MM.1S (cell line): ENCODE measurements at regions not wholly inside any gene's neighbourhood (a gene's known extent, or its start where the extent isn't known, plus 50 kb on each side); places are given as distances from the start of the nearest gene placed in this dataset.

Source experiments
- DNase-seq: peaks from one replicate; pipeline ENCODE4 v3.0.0-alpha.2; 2015
- H2AFZ ChIP-seq: fragments of 300-600 bp; sonication (generic); 2 replicates; pipeline ENCODE4 v1.6.0; 2016; ENCODE audit warnings: antibody characterized with exemption, low read length
- H3F3A ChIP-seq: fragments of 300-600 bp; sonication (generic); 2 replicates; pipeline ENCODE4 v1.6.1; 2016; ENCODE audit warnings: mild to moderate bottlenecking, antibody characterized with exemption, low read length, moderate library complexity, mixed read lengths; ENCODE audit not compliant: insufficient read depth
- H3K27ac ChIP-seq: fragments of 300-600 bp; sonication (generic); 2 replicates; pipeline ENCODE4 v1.5.1; 2016; ENCODE audit warnings: mild to moderate bottlenecking, low read length
- H3K27me3 ChIP-seq: fragments of 300-600 bp; sonication (generic); replicated peaks from 2 replicates; pipeline ENCODE4 v1.6.0; 2016; ENCODE audit warnings: low read length; ENCODE audit not compliant: insufficient read depth
- H3K36me3 ChIP-seq: fragments of 300-600 bp; sonication (generic); replicated peaks from 2 replicates; pipeline ENCODE4 v1.6.1; 2016; ENCODE audit warnings: mild to moderate bottlenecking, low read length, mixed read lengths; ENCODE audit not compliant: insufficient read depth
- H3K4me1 ChIP-seq: fragments of 300-600 bp; sonication (generic); 2 replicates; pipeline ENCODE4 v1.6.1; 2016; ENCODE audit warnings: low read length, mixed read lengths
- H3K4me2 ChIP-seq: fragments of 300-600 bp; sonication (generic); 2 replicates; pipeline ENCODE4 v1.6.0; 2016; ENCODE audit warnings: low read depth, low read length
- H3K4me3 ChIP-seq: fragments of 300-600 bp; sonication (generic); 2 replicates; pipeline ENCODE4 v1.5.1; 2016; ENCODE audit warnings: low read length, mixed read lengths
- H3K79me2 ChIP-seq: fragments of 300-600 bp; sonication (generic); 2 replicates; pipeline ENCODE4 v1.6.1; 2016; ENCODE audit warnings: mixed run types, low read length, mixed read lengths
- H3K9ac ChIP-seq: fragments of 300-600 bp; sonication (generic); 2 replicates; pipeline ENCODE4 v1.6.1; 2016; ENCODE audit warnings: low read length, mixed read lengths
- H3K9me2 ChIP-seq: fragments of 300-600 bp; sonication (generic); replicated peaks from 2 replicates; pipeline ENCODE4 v1.6.1; 2016; ENCODE audit warnings: mild to moderate bottlenecking, low read length, mixed read lengths; ENCODE audit not compliant: insufficient read depth
- H3K9me3 ChIP-seq: fragments of 300-600 bp; sonication (generic); replicated peaks from 2 replicates; pipeline ENCODE4 v1.6.1; 2016; ENCODE audit warnings: mild to moderate bottlenecking, low read length, mixed read lengths; ENCODE audit not compliant: insufficient read depth
- H4K20me1 ChIP-seq: fragments of 300-600 bp; sonication (generic); 2 replicates; pipeline ENCODE4 v1.6.1; 2016; ENCODE audit warnings: mild to moderate bottlenecking, low read length, moderate library complexity, mixed read lengths; ENCODE audit not compliant: insufficient read depth
- EZH2 ChIP-seq: fragments of 300-600 bp; sonication (generic); optimal IDR thresholded peaks from 2 replicates; pipeline ENCODE3; 2017; ENCODE audit warnings: low read depth, mild to moderate bottlenecking, antibody characterized with exemption, low read length, mixed read lengths
- EZH2phosphoT487 ChIP-seq: fragments of 300-600 bp; sonication (generic); IDR thresholded peaks from 2 replicates; pipeline ENCODE4 v1.6.1; 2018; ENCODE audit warnings: antibody characterized with exemption, low read length
- TF ChIP-seq, protein P1 (sequence below): fragments of 300-600 bp; sonication (generic); IDR thresholded peaks from 2 replicates; pipeline ENCODE4 v1.5.1; 2016; ENCODE audit warnings: antibody characterized with exemption, low read length, mixed read lengths

DNA sequence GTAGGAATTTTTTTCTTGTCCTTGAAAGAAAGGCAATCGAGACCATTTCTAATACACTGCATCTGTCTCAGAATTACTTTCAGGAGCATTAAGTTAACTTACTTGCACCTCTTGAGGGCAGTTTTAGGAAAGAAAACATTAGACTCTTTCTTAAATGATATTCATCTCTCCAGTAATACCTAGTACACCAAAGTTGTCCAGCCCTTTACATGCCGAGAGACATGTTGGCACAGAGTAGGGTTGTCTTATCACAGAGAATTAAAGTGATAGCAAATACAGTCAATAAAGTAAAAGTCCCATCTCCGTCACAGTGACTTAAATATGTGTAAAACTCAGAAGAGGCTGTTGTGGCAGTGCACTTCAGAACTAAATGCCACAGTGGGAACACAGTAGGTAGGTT lies 154.3 kb upstream of the KCNN2 start:
- H3K4me2 ChIP-seq: no peak overlapping the region
- H3K79me2 ChIP-seq: no peaks in the 10 kb centered on the region
- no peaks in the 10 kb centered on the region for H3K9me3 ChIP-seq
- no peaks in the 10 kb centered on the region for H3K4me1 ChIP-seq
- H3K9me2 ChIP-seq: no peaks in the 10 kb centered on the region
- H4K20me1 ChIP-seq: no peaks in the 10 kb centered on the region
- H3K9ac ChIP-seq: no peak overlapping the region
- no peak overlapping the region for H3K4me3 ChIP-seq
- TF ChIP-seq EZH2phosphoT487: no peak
- TF ChIP-seq EZH2: no peak
- TF ChIP-seq, protein P1, sequence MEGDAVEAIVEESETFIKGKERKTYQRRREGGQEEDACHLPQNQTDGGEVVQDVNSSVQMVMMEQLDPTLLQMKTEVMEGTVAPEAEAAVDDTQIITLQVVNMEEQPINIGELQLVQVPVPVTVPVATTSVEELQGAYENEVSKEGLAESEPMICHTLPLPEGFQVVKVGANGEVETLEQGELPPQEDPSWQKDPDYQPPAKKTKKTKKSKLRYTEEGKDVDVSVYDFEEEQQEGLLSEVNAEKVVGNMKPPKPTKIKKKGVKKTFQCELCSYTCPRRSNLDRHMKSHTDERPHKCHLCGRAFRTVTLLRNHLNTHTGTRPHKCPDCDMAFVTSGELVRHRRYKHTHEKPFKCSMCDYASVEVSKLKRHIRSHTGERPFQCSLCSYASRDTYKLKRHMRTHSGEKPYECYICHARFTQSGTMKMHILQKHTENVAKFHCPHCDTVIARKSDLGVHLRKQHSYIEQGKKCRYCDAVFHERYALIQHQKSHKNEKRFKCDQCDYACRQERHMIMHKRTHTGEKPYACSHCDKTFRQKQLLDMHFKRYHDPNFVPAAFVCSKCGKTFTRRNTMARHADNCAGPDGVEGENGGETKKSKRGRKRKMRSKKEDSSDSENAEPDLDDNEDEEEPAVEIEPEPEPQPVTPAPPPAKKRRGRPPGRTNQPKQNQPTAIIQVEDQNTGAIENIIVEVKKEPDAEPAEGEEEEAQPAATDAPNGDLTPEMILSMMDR: no peak
- no peak overlapping the region for H2AFZ ChIP-seq
- H3K36me3 ChIP-seq: no peaks in the 10 kb centered on the region
- H3K27ac ChIP-seq: no peak overlapping the region
- H3F3A ChIP-seq: no peaks in the 10 kb centered on the region
- no peaks in the 10 kb centered on the region for H3K27me3 ChIP-seq
- DNase-seq: no peak

DNA sequence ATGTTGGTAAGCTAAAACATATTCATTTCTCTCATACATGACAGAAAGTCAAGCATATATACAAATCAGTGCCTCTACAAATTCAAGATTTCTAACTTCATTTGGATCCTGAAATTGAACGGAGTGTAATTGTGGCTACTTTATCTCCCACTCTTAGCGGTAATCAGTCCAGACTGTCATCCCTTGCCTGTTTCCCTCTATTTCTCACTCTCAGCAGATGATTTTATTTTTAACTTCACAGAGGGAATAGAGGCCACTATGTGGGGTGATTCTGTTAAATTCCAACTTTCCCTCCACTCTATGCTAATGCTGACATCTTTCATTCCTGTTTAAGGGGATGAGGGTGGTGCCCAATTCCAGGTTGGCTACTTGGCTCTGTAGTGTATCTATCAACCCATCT lies 153.8 kb upstream of the KCNN2 start:
- no peak overlapping the region for H3K4me2 ChIP-seq
- H4K20me1 ChIP-seq: no peaks in the 10 kb centered on the region
- no peak for DNase-seq
- no peaks in the 10 kb centered on the region for H3K9me3 ChIP-seq
- H3F3A ChIP-seq: no peaks in the 10 kb centered on the region
- no peak overlapping the region for H2AFZ ChIP-seq
- H3K79me2 ChIP-seq: no peaks in the 10 kb centered on the region
- H3K4me1 ChIP-seq: no peaks in the 10 kb centered on the region
- TF ChIP-seq EZH2phosphoT487 (no peak), EZH2 (no peak)
- TF ChIP-seq, protein P1: no peak
- H3K27me3 ChIP-seq: no peaks in the 10 kb centered on the region
- no peak overlapping the region for H3K4me3 ChIP-seq
- no peak overlapping the region for H3K27ac ChIP-seq
- no peaks in the 10 kb centered on the region for H3K36me3 ChIP-seq
- H3K9ac ChIP-seq: no peak overlapping the region
- H3K9me2 ChIP-seq: no peaks in the 10 kb centered on the region

DNA sequence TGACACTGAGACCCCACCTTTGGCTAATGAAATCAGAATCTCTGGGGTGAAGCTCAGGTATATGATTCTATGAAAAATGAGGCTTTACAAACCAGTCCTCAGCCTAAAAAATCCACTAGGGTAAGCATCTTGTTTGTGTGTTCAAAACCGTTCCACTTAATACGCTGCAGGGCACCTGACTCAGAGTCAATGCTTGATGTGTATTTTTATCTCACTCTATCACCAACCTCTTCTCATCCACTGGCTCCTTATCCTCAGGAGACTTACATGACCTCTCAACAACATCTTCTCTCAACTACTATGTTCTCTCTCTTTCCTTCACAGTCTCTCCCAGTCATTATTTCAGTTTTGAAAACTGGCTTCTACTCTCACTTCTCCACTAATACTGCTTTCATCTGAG lies 153.3 kb upstream of the KCNN2 start:
- H3K27me3 ChIP-seq: no peaks in the 10 kb centered on the region
- no peak overlapping the region for H3K9ac ChIP-seq
- H3K36me3 ChIP-seq: no peaks in the 10 kb centered on the region
- no peaks in the 10 kb centered on the region for H3K4me1 ChIP-seq
- no peak for DNase-seq
- no peaks in the 10 kb centered on the region for H3K9me3 ChIP-seq
- TF ChIP-seq, protein P1: no peak
- H3K27ac ChIP-seq: no peak overlapping the region
- no peak overlapping the region for H2AFZ ChIP-seq
- H3K9me2 ChIP-seq: no peaks in the 10 kb centered on the region
- no peak overlapping the region for H3K4me2 ChIP-seq
- no peaks in the 10 kb centered on the region for H3K79me2 ChIP-seq
- no peak overlapping the region for H3K4me3 ChIP-seq
- H4K20me1 ChIP-seq: no peaks in the 10 kb centered on the region
- H3F3A ChIP-seq: no peaks in the 10 kb centered on the region

DNA sequence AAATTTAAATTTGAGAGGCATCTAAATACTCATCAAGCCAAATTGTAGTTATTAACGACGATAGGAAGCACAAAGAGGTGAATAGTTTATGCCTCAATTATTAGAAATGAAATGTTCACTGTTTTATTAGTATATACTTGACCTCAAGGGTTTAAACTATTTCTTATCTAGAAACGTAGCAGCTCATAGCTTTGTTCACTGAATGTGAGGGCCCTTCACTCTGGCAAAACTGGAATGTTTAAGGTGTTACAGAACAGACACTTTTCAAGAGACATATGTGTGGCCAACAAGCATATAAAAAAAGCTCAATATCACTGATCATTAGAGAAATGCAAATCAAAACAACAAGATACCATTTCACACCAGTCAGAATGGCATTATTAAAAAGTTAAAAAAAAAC lies 151.2 kb upstream of the KCNN2 start:
- TF ChIP-seq, protein P1: no peak
- no peak for TF ChIP-seq EZH2
- TF ChIP-seq EZH2phosphoT487: no peak
- no peak overlapping the region for H3K9ac ChIP-seq
- H3K4me3 ChIP-seq: no peak overlapping the region
- no peaks in the 10 kb centered on the region for H3F3A ChIP-seq
- no peaks in the 10 kb centered on the region for H3K9me2 ChIP-seq
- H3K36me3 ChIP-seq: no peaks in the 10 kb centered on the region
- H3K4me1 ChIP-seq: no peaks in the 10 kb centered on the region
- DNase-seq: no peak
- H3K27me3 ChIP-seq: no peaks in the 10 kb centered on the region
- H2AFZ ChIP-seq: no peak overlapping the region
- no peaks in the 10 kb centered on the region for H3K9me3 ChIP-seq
- no peaks in the 10 kb centered on the region for H4K20me1 ChIP-seq
- H3K4me2 ChIP-seq: no peak overlapping the region
- no peaks in the 10 kb centered on the region for H3K79me2 ChIP-seq
- H3K27ac ChIP-seq: no peak overlapping the region
